WTC11 (cell line): ENCODE measurements at regions not wholly inside any gene's neighbourhood (a gene's known extent, or its start where the extent isn't known, plus 50 kb on each side); places are given as distances from the start of the nearest gene placed in this dataset.

ENCODE experiments used
- ATF6 ChIP-seq: sonication (generic); formaldehyde crosslinking; IDR thresholded peaks from 2 replicates; pipeline ENCODE4 v1.8.1; 2023; ENCODE audit warnings: mild to moderate bottlenecking, missing genetic modification reagents
- CTCF ChIP-seq: fragments of 200-600 bp; IDR thresholded peaks from 2 replicates; pipeline ENCODE4 v1.8.0; 2022; ENCODE audit warnings: antibody characterized with exemption
- MAX ChIP-seq: sonication (generic); formaldehyde crosslinking; IDR thresholded peaks from 2 replicates; pipeline ENCODE4 v1.8.0; 2022; ENCODE audit warnings: mild to moderate bottlenecking, missing genetic modification reagents

DNA sequence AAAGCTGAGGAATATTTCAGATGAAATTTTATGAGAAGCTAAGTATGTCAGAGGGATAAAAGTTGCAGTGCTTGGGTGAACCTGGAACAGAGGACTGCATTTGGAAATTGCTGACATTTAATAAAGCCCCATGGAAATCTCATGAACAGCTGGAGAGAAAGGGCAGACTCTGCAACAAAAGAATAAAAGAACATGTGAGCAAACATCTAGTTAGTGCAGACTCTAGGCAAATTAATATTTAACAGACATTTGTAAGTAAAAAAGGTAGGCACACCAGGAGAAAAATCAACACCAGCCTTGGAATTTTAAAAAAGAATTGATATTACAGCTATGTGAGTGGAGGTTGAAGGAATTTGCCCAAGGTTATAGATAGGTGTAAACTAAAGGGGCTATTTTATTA lies 114.6 kb upstream of the PUDP start:
- TF ChIP-seq CTCF (no peak), ATF6 (CRISPR knock-in tag) (no peak), MAX (CRISPR knock-in tag) (no peak)
